ENCODE measurements at regions not wholly inside any gene's neighbourhood (a gene's known extent, or its start where the extent isn't known, plus 50 kb on each side); places are given as distances from the start of the nearest gene placed in this dataset.

DNA sequence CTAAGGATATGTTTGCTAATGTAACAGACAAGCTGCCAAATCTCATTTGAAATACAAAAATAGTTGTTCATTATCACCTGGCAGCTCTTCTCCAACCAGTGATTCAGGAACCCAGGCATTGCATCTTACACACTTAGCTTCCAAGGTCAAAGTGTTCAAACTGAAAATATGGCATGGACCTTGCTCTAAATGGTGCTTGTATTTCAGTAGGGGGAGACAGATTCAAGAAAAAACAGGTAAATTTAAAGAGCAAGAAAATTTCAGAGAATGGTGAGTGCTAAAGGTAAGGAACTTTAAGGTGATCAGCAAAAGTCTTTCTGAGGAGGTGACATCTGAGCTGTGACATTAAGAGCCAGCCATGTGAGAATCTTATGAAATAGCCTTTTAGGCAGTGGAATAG lies 82.8 kb upstream of the E2F8 start:
- no peaks in the 10 kb centered on the region for H3K4me1 ChIP-seq (ENCODE audit: control insufficient read depth in 1 of 2, insufficient read depth in 2 of 2, low read length in 2 of 2)
- no peak overlapping the region for H3K27ac ChIP-seq (ENCODE audit: low read depth in 1 of 2, low read length in 2 of 2)
- no peak overlapping the region for H3K9ac ChIP-seq (ENCODE audit: insufficient read depth, low read length, poor library complexity, severe bottlenecking)
- TF ChIP-seq, protein P1, sequence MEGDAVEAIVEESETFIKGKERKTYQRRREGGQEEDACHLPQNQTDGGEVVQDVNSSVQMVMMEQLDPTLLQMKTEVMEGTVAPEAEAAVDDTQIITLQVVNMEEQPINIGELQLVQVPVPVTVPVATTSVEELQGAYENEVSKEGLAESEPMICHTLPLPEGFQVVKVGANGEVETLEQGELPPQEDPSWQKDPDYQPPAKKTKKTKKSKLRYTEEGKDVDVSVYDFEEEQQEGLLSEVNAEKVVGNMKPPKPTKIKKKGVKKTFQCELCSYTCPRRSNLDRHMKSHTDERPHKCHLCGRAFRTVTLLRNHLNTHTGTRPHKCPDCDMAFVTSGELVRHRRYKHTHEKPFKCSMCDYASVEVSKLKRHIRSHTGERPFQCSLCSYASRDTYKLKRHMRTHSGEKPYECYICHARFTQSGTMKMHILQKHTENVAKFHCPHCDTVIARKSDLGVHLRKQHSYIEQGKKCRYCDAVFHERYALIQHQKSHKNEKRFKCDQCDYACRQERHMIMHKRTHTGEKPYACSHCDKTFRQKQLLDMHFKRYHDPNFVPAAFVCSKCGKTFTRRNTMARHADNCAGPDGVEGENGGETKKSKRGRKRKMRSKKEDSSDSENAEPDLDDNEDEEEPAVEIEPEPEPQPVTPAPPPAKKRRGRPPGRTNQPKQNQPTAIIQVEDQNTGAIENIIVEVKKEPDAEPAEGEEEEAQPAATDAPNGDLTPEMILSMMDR (IDR thresholded peaks at IDR 0.05), result no peak
- intact Hi-C loops (cut with micrococcal nuclease), result no loop called here
- no peaks in the 10 kb centered on the region for H3K9me3 ChIP-seq (replicated peaks in 1 of 2; ENCODE audit: control insufficient read depth in 1 of 2, insufficient read depth in 1 of 2, low read length in 2 of 2)
- no peak overlapping the region for H3K27ac Mint-ChIP-seq
- no peaks in the 10 kb centered on the region for H3K9me3 Mint-ChIP-seq
- no peak for DNase-seq
- no peak overlapping the region for H3K4me3 Mint-ChIP-seq
- H3K36me3 ChIP-seq (replicated peaks in 1 of 2; ENCODE audit: control insufficient read depth in 1 of 2, insufficient read depth in 2 of 2, low read length in 2 of 2), result no peaks in the 10 kb centered on the region
- H3K4me2 ChIP-seq (replicated peaks; ENCODE audit: extremely low read depth, low read length, poor library complexity, severe bottlenecking), result no peak overlapping the region
- no peaks in the 10 kb centered on the region for H4K20me1 ChIP-seq (ENCODE audit: insufficient read depth, low read length)
- no peaks in the 10 kb centered on the region for H3K4me1 Mint-ChIP-seq
- H2AFZ ChIP-seq (ENCODE audit: insufficient read depth, low read depth, low read length, poor library complexity, severe bottlenecking), result no peak overlapping the region
- H3K27me3 Mint-ChIP-seq (ENCODE audit: low read depth in 3 of 3), result peaks cover 2 to 20% (median 9%) of the 10 kb centered on the region in 3 donors
- H3K79me2 ChIP-seq (ENCODE audit: insufficient read depth, low read length), result no peaks in the 10 kb centered on the region
- no peak overlapping the region for H3K4me3 ChIP-seq (replicated peaks in 1 of 3; ENCODE audit: low read depth in 2 of 3, low read length in 3 of 3)
- no peaks in the 10 kb centered on the region for H3K36me3 Mint-ChIP-seq
- peaks cover 0 to 8% of the 10 kb centered on the region in 2 donors for H3K27me3 ChIP-seq (ENCODE audit: control insufficient read depth in 2 of 2, insufficient read depth in 2 of 2, low read length in 2 of 2)

DNA sequence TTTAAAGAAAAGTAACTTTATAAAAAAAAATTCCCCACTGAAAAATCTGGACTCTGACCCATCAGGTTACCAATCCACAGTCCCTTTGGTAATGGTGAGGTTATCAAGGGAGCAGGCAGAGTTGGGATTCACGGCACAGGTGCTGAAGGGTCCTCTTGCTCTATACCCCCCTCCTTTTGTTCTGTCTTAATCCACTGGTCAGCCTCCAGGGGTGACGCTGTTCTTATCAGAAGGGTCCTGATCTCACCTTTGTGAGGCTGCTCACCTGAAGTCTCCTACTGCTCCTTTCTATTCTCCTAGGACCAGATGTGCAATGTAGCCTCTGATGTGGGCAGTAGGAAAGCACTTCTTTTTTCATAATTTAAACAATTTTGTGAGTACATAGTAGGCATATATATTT lies 80.6 kb upstream of the E2F8 start:
- TF ChIP-seq, protein P1 (IDR thresholded peaks at IDR 0.05), result no peak
- no CpG with 5 or more reads among the region's 2 CpGs for whole genome bisulfite sequencing (ENCODE audit: insufficient coverage)
- Histone ChIP-seq H2AFZ (ENCODE audit: insufficient read depth, low read depth, low read length, poor library complexity, severe bottlenecking) (no peak overlapping the region), H3K4me2 (replicated peaks; ENCODE audit: extremely low read depth, low read length, poor library complexity, severe bottlenecking) (no peak overlapping the region), H3K27ac (ENCODE audit: low read depth in 1 of 2, low read length in 2 of 2) (no peak overlapping the region), H3K4me1 (ENCODE audit: control insufficient read depth in 1 of 2, insufficient read depth in 2 of 2, low read length in 2 of 2) (no peaks in the 10 kb centered on the region), H3K9me3 (replicated peaks in 1 of 2; ENCODE audit: control insufficient read depth in 1 of 2, insufficient read depth in 1 of 2, low read length in 2 of 2) (no peaks in the 10 kb centered on the region), H3K36me3 (replicated peaks in 1 of 2; ENCODE audit: control insufficient read depth in 1 of 2, insufficient read depth in 2 of 2, low read length in 2 of 2) (no peaks in the 10 kb centered on the region), H3K4me3 (replicated peaks in 1 of 3; ENCODE audit: low read depth in 2 of 3, low read length in 3 of 3) (no peak overlapping the region), H4K20me1 (ENCODE audit: insufficient read depth, low read length) (no peaks in the 10 kb centered on the region), H3K79me2 (ENCODE audit: insufficient read depth, low read length) (no peaks in the 10 kb centered on the region), H3K27me3 (ENCODE audit: control insufficient read depth in 2 of 2, insufficient read depth in 2 of 2, low read length in 2 of 2) (peaks cover 0 to 8% of the 10 kb centered on the region in 2 donors), H3K9ac (ENCODE audit: insufficient read depth, low read length, poor library complexity, severe bottlenecking) (no peak overlapping the region)
- Mint-ChIP-seq H3K36me3 (no peaks in the 10 kb centered on the region), H3K4me3 (no peak overlapping the region), H3K27ac (no peak overlapping the region), H3K9me3 (no peaks in the 10 kb centered on the region), H3K4me1 (no peaks in the 10 kb centered on the region), H3K27me3 (ENCODE audit: low read depth in 3 of 3) (peaks cover 2 to 20% (median 7%) of the 10 kb centered on the region in 3 donors)
- intact Hi-C loops (cut with micrococcal nuclease), result no loop called here
- DNase-seq, result no peak
